ENCODE measurements at regions not wholly inside any gene's neighbourhood (a gene's known extent, or its start where the extent isn't known, plus 50 kb on each side); places are given as distances from the start of the nearest gene placed in this dataset.

DNA sequence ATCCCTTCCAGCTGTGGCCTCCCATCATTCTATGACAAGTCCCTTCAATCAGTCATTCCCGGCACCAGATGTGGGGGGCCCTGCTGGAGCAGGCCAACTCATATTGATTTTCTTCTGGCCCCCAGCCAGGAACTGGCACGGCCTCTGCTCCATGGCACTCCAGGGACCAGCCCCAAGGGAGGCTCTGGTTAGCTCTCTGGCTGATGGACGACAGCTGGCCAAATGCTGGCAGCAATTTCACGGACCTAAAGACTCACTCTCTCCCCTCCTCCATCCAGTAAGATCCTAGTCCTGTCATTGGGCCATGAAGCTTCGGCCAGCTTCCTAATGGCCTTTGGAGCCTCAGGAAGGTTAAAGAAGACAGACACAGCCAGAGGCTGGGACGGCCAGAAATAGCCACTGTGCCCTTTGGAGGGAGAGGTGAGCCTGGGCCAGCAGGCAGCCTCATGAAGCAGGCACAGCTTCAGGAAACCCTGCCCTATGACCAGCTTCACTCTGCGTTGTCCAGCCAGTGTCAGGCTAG is 131.0 kb downstream of the MEX3B start:
- TF ChIP-seq, protein P1, sequence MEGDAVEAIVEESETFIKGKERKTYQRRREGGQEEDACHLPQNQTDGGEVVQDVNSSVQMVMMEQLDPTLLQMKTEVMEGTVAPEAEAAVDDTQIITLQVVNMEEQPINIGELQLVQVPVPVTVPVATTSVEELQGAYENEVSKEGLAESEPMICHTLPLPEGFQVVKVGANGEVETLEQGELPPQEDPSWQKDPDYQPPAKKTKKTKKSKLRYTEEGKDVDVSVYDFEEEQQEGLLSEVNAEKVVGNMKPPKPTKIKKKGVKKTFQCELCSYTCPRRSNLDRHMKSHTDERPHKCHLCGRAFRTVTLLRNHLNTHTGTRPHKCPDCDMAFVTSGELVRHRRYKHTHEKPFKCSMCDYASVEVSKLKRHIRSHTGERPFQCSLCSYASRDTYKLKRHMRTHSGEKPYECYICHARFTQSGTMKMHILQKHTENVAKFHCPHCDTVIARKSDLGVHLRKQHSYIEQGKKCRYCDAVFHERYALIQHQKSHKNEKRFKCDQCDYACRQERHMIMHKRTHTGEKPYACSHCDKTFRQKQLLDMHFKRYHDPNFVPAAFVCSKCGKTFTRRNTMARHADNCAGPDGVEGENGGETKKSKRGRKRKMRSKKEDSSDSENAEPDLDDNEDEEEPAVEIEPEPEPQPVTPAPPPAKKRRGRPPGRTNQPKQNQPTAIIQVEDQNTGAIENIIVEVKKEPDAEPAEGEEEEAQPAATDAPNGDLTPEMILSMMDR (IDR thresholded peaks at IDR 0.05; ENCODE audit: poor library complexity), result no peak
- TF ChIP-seq EZH2phosphoT487 (IDR thresholded peaks at IDR 0.05; ENCODE audit: low read depth, severe bottlenecking, unreplicated experiment) (no peak), EZH2 (IDR thresholded peaks at IDR 0.05; ENCODE audit: borderline replicate concordance) (no peak)

All from hepatocyte (in vitro differentiated cells).